HFFc6 (cell line): ENCODE measurements at regions not wholly inside any gene's neighbourhood (a gene's known extent, or its start where the extent isn't known, plus 50 kb on each side); places are given as distances from the start of the nearest gene placed in this dataset.

Experiments
- DNase-seq: peaks from one replicate; pipeline ENCODE4 v3.0.0-alpha.2; 2018
- H3K27ac Mint-ChIP-seq: 2 replicates; pipeline ENCODE4 v1.8.0; 2020; ENCODE audit warnings: mild to moderate bottlenecking, mixed read lengths
- H3K27me3 Mint-ChIP-seq: 2 replicates; pipeline ENCODE4 v1.8.0; 2021; ENCODE audit warnings: mild to moderate bottlenecking, moderate library complexity, mixed read lengths; ENCODE audit not compliant: insufficient read depth
- H3K36me3 Mint-ChIP-seq: 2 replicates; pipeline ENCODE4 v1.8.0; 2021; ENCODE audit warnings: low read depth, mixed read lengths
- H3K4me1 Mint-ChIP-seq: 2 replicates; pipeline ENCODE4 v1.8.0; 2020; ENCODE audit warnings: low read depth, mixed read lengths
- H3K4me3 Mint-ChIP-seq: 2 replicates; pipeline ENCODE4 v1.8.0; 2020; ENCODE audit warnings: mild to moderate bottlenecking, moderate library complexity, mixed read lengths
- H3K9me3 Mint-ChIP-seq: 2 replicates; pipeline ENCODE4 v1.8.0; 2020; ENCODE audit warnings: mild to moderate bottlenecking, mixed read lengths
- TF ChIP-seq, protein P1 (sequence below): fragments of 200-600 bp; sonication (generic); IDR thresholded peaks from 2 replicates; pipeline ENCODE4 v1.5.0; 2021; ENCODE audit warnings: antibody characterized with exemption, mild to moderate bottlenecking

GRCh38 chr20:51970858-51971257 is 168.5 kb upstream of the SALL4 start:
- no peaks in the 10 kb centered on the region; the same call in 1 of the 2 replicates for H3K4me1 Mint-ChIP-seq
- TF ChIP-seq, protein P1, sequence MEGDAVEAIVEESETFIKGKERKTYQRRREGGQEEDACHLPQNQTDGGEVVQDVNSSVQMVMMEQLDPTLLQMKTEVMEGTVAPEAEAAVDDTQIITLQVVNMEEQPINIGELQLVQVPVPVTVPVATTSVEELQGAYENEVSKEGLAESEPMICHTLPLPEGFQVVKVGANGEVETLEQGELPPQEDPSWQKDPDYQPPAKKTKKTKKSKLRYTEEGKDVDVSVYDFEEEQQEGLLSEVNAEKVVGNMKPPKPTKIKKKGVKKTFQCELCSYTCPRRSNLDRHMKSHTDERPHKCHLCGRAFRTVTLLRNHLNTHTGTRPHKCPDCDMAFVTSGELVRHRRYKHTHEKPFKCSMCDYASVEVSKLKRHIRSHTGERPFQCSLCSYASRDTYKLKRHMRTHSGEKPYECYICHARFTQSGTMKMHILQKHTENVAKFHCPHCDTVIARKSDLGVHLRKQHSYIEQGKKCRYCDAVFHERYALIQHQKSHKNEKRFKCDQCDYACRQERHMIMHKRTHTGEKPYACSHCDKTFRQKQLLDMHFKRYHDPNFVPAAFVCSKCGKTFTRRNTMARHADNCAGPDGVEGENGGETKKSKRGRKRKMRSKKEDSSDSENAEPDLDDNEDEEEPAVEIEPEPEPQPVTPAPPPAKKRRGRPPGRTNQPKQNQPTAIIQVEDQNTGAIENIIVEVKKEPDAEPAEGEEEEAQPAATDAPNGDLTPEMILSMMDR = no peak
- no peak overlapping the region for H3K27ac Mint-ChIP-seq

GRCh38 chr20:51969191-51969590 is 166.9 kb upstream of the SALL4 start:
- Mint-ChIP-seq H3K27me3 (no peaks in the 10 kb centered on the region), H3K9me3 (no peaks in the 10 kb centered on the region), H3K27ac (no peak overlapping the region), H3K4me1 (no peaks in the 10 kb centered on the region; the same call in 1 of the 2 replicates), H3K36me3 (no peaks in the 10 kb centered on the region), H3K4me3 (no peak overlapping the region)
- DNase-seq = no peak
- TF ChIP-seq, protein P1 = no peak

More at GRCh38 chr20:51970858-51971257, 168.5 kb upstream of the SALL4 start:
- Mint-ChIP-seq H3K36me3 (no peaks in the 10 kb centered on the region), H3K4me3 (no peak overlapping the region), H3K27me3 (no peaks in the 10 kb centered on the region), H3K9me3 (no peaks in the 10 kb centered on the region)
- no peak for DNase-seq

GRCh38 chr20:51968151-51968550 is 165.8 kb upstream of the SALL4 start:
- DNase-seq = no peak
- no peaks in the 10 kb centered on the region for H3K36me3 Mint-ChIP-seq
- H3K27ac Mint-ChIP-seq = no peak overlapping the region
- H3K4me3 Mint-ChIP-seq = no peak overlapping the region
- H3K4me1 Mint-ChIP-seq = no peaks in the 10 kb centered on the region; the same call in 1 of the 2 replicates
- no peaks in the 10 kb centered on the region for H3K9me3 Mint-ChIP-seq
- TF ChIP-seq, protein P1 = no peak
- H3K27me3 Mint-ChIP-seq = no peaks in the 10 kb centered on the region

DNA sequence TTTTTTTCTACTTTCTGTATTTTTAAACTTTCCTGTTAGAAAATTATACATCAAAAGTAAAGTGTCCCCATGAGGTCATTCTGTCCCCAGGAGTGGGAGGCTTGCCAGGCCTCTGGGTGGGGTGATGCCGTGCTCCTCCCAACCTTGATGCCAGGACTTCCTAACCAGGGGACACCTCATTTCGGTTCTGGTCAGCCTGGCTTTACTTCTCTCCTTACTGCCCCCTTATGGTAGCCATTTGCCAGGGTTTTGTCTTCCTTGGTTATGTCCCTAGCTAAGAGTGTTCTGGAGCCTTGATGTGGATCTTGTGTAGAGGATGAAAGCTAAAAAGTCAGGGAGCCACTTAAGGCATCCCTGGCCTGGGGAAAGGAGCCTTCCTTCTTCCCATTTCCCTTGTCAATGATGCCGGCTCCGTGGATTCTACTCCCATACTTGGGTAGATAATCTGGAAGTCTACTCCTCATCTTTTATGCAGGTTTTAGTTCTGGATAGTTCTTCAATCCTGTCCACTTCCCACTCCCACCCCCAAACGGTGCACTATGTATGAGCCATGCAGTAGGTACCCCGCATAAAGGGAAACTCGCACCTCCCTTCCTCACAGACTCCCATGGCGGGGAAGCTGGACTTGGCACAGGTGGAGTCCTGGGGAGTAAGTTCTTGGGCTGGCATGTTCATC is 164.1 kb upstream of the SALL4 start:
- Mint-ChIP-seq H3K4me1 (no peaks in the 10 kb centered on the region; the same call in 1 of the 2 replicates), H3K27ac (no peak overlapping the region), H3K9me3 (no peaks in the 10 kb centered on the region), H3K4me3 (no peak overlapping the region), H3K27me3 (no peaks in the 10 kb centered on the region), H3K36me3 (no peaks in the 10 kb centered on the region)
- DNase-seq = peak; percentile 71
- TF ChIP-seq, protein P1 = peak; percentile 80

GRCh38 chr20:51961964-51962761 is 159.8 kb upstream of the SALL4 start:
- H3K27me3 Mint-ChIP-seq = no peaks in the 10 kb centered on the region
- no peak overlapping the region for H3K27ac Mint-ChIP-seq
- H3K36me3 Mint-ChIP-seq = no peaks in the 10 kb centered on the region
- TF ChIP-seq, protein P1 = no peak
- no peaks in the 10 kb centered on the region for H3K9me3 Mint-ChIP-seq
- no peak overlapping the region for H3K4me3 Mint-ChIP-seq
- DNase-seq = no peak
- peaks cover 21% of the 10 kb centered on the region for H3K4me1 Mint-ChIP-seq
